HepG2 (cell line): ENCODE measurements at regions not wholly inside any gene's neighbourhood (a gene's known extent, or its start where the extent isn't known, plus 50 kb on each side); places are given as distances from the start of the nearest gene placed in this dataset.

Experiments
- ATAC-seq: fragments of 200-7000 bp; cut with Tn5 transposase; 3 replicates; pipeline ENCODE4 v1.9.1; 2020; ENCODE audit warnings: mild to moderate bottlenecking, moderate library complexity
- BruUV-seq: library from RNA; stranded (reverse); fragments of 400-500 nt; replicated peaks from 2 replicates; lab custom pipeline; 2021; lab: Mats Ljungman, UMichigan
- CTCF ChIA-PET: fragments of 300-600 bp; formaldehyde crosslinking; extraction: SDS; loops from one replicate; lab custom pipeline; 2021; ENCODE audit warnings: low total read pairs, inconsistent platforms, low intra/inter-chr PET ratio; lab: Yijun Ruan, JAX
- POLR2A ChIA-PET: fragments of 350-600 bp; sonication (Branson Sonifier 250); formaldehyde crosslinking; loops from one replicate; lab custom pipeline; 2020; ENCODE audit warnings: antibody characterized with exemption, inconsistent platforms; lab: Yijun Ruan, JAX
- DNase-seq: peaks from one replicate; pipeline ENCODE4 v3.0.0-alpha.2; 2015; ENCODE audit warnings: low spot score
- FAIRE-seq: peaks from 3 replicates; lab custom pipeline; 2011; peaks lifted over from hg19 to GRCh38; lab: Jason Lieb, UNC
- H2AFZ ChIP-seq: one replicate; pipeline ENCODE4 v1.6.1; 2011; ENCODE audit warnings: low read length, inconsistent platforms
- H3K27ac ChIP-seq: fragments of 300-600 bp; 3 replicates; pipeline ENCODE4 v1.8.0; 2011; ENCODE audit warnings: mixed run types, mild to moderate bottlenecking, mixed read lengths, low read length, inconsistent platforms; ENCODE audit not compliant: insufficient read depth; ENCODE audit errors: extremely low read length
- H3K27me3 ChIP-seq, 2 experiments: fragments of 200-600 bp in 1 of 2; 2 replicates in 1 of 2; 3 replicates in 1 of 2; pipeline versions ENCODE4 v1.6.0 to v1.8.0; 2011; ENCODE audit warnings: low read length in 2 of 2, mild to moderate bottlenecking in 2 of 2, moderate library complexity in 2 of 2, inconsistent platforms in 1 of 2; ENCODE audit not compliant: insufficient read depth in 2 of 2, control insufficient read depth in 1 of 2
- H3K36me3 ChIP-seq, 2 experiments: fragments of 200-600 bp in 1 of 2; replicated peaks in 1 of 2; 2 replicates in 1 of 2; 3 replicates in 1 of 2; pipeline versions ENCODE4 v1.5.1 to v1.8.0; 2011; ENCODE audit warnings: low read length in 2 of 2, inconsistent platforms in 1 of 2; ENCODE audit not compliant: insufficient read depth in 2 of 2, control insufficient read depth in 1 of 2
- H3K4me1 ChIP-seq: 2 replicates; pipeline ENCODE4 v1.5.1; 2012; ENCODE audit warnings: low read length, inconsistent platforms; ENCODE audit not compliant: insufficient read depth
- H3K4me2 ChIP-seq: 2 replicates; pipeline ENCODE4 v1.6.0; 2011; ENCODE audit warnings: low read depth, low read length, inconsistent platforms
- H3K4me3 ChIP-seq, 3 experiments: fragments of 200-600 bp in 1 of 3; sonication (generic), shearing (Covaris generic) in 1 of 3; replicated peaks in 1 of 3; 2 replicates each; pipeline ENCODE4 v1.5.1; 2011 to 2016; ENCODE audit warnings: low read length in 3 of 3, inconsistent platforms in 2 of 3, low read depth in 2 of 3, mild to moderate bottlenecking in 2 of 3, control low read depth in 1 of 3, mixed read lengths in 1 of 3; ENCODE audit not compliant: insufficient read depth in 1 of 3
- H3K79me2 ChIP-seq: one replicate; pipeline ENCODE4 v1.6.1; 2011; ENCODE audit warnings: low read length, inconsistent platforms; ENCODE audit not compliant: insufficient read depth
- H3K9ac ChIP-seq: 2 replicates; pipeline ENCODE4 v1.6.0; 2011; ENCODE audit warnings: mild to moderate bottlenecking, low read depth, low read length, inconsistent platforms; ENCODE audit not compliant: insufficient read depth
- H3K9me3 ChIP-seq: 2 replicates; pipeline ENCODE4 v1.5.1; 2012; ENCODE audit warnings: mild to moderate bottlenecking, low read length
- H4K20me1 ChIP-seq: 2 replicates; pipeline ENCODE4 v1.6.0; 2011; ENCODE audit warnings: inconsistent platforms, mild to moderate bottlenecking, low read length, moderate library complexity; ENCODE audit not compliant: insufficient read depth
- RFX3 ChIP-seq: IDR thresholded peaks from 2 replicates; pipeline ENCODE4 v1.6.1; 2016; ENCODE audit warnings: missing biosample characterization, missing genetic modification reagents
- WGBS: methylation state at CpG from one replicate; pipeline ENCODE4 v1.1.6; 2017; ENCODE audit warnings: low lambda C conversion rate; 5-methylcytosine and 5-hydroxymethylcytosine counted together
- in situ Hi-C: cut with HindIII; loops from 2 replicates; pipeline ENCODE4 v1.10.0; 2017; ENCODE audit warnings: low pct_unique_long_range_greater_than_20kb; ENCODE audit not compliant: extremely low pct_ligation_motif_present
- intact Hi-C: fragments of 100-400 bp; cut with micrococcal nuclease; formaldehyde crosslinking; loops from one replicate; pipeline ENCODE4 v1.10.0; 2022; ENCODE audit not compliant: unreplicated experiment
- TF ChIP-seq, protein P1 (sequence below): sonication (generic); formaldehyde crosslinking; IDR thresholded peaks from 2 replicates; pipeline ENCODE4 v1.9.0; 2021; ENCODE audit warnings: missing genetic modification reagents, mild to moderate bottlenecking, borderline replicate concordance
- TF ChIP-seq, protein P2 (sequence below): sonication (generic); formaldehyde crosslinking; IDR thresholded peaks from 2 replicates; pipeline ENCODE4 v1.4.0; 2020; ENCODE audit warnings: missing genetic modification reagents
- TF ChIP-seq, protein P3 (sequence below): sonication (generic); formaldehyde crosslinking; IDR thresholded peaks from 2 replicates; pipeline ENCODE4 v1.9.0; 2021; ENCODE audit warnings: missing genetic modification reagents, borderline replicate concordance

GRCh38 chr4:27181693-27182092, 321.1 kb downstream of the STIM2 start:
- 2% methylated on average over 4 of the region's 4 CpGs for WGBS
- in situ Hi-C loops: no loop called here
- intact Hi-C loops: no loop called here
- no peaks in the 10 kb centered on the region for H3K27me3 ChIP-seq
- H3K79me2 ChIP-seq: no peaks in the 10 kb centered on the region
- no peaks in the 10 kb centered on the region for H3K36me3 ChIP-seq
- TF ChIP-seq RFX3: no peak
- TF ChIP-seq, protein P1, sequence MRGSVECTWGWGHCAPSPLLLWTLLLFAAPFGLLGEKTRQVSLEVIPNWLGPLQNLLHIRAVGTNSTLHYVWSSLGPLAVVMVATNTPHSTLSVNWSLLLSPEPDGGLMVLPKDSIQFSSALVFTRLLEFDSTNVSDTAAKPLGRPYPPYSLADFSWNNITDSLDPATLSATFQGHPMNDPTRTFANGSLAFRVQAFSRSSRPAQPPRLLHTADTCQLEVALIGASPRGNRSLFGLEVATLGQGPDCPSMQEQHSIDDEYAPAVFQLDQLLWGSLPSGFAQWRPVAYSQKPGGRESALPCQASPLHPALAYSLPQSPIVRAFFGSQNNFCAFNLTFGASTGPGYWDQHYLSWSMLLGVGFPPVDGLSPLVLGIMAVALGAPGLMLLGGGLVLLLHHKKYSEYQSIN (CRISPR knock-in tag): no peak
- TF ChIP-seq, protein P2, sequence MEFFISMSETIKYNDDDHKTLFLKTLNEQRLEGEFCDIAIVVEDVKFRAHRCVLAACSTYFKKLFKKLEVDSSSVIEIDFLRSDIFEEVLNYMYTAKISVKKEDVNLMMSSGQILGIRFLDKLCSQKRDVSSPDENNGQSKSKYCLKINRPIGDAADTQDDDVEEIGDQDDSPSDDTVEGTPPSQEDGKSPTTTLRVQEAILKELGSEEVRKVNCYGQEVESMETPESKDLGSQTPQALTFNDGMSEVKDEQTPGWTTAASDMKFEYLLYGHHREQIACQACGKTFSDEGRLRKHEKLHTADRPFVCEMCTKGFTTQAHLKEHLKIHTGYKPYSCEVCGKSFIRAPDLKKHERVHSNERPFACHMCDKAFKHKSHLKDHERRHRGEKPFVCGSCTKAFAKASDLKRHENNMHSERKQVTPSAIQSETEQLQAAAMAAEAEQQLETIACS (CRISPR knock-in tag): no peak
- TF ChIP-seq, protein P3, sequence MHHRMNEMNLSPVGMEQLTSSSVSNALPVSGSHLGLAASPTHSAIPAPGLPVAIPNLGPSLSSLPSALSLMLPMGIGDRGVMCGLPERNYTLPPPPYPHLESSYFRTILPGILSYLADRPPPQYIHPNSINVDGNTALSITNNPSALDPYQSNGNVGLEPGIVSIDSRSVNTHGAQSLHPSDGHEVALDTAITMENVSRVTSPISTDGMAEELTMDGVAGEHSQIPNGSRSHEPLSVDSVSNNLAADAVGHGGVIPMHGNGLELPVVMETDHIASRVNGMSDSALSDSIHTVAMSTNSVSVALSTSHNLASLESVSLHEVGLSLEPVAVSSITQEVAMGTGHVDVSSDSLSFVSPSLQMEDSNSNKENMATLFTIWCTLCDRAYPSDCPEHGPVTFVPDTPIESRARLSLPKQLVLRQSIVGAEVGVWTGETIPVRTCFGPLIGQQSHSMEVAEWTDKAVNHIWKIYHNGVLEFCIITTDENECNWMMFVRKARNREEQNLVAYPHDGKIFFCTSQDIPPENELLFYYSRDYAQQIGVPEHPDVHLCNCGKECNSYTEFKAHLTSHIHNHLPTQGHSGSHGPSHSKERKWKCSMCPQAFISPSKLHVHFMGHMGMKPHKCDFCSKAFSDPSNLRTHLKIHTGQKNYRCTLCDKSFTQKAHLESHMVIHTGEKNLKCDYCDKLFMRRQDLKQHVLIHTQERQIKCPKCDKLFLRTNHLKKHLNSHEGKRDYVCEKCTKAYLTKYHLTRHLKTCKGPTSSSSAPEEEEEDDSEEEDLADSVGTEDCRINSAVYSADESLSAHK: no peak
- TF ChIP-seq, all 625 proteins: peak for 0
- Histone ChIP-seq H3K4me3 (no peak overlapping the region), H3K4me2 (no peak overlapping the region), H2AFZ (no peak overlapping the region), H4K20me1 (no peaks in the 10 kb centered on the region), H3K9ac (no peak overlapping the region), H3K9me3 (no peaks in the 10 kb centered on the region), H3K27ac (no peak overlapping the region), H3K4me1 (no peaks in the 10 kb centered on the region)
- DNase-seq: no peak
- ChIA-PET CTCF (no interaction called here), POLR2A (no interaction called here)
- FAIRE-seq: no peak
- BruUV-seq: no TSS peak
- ATAC-seq: no peak
